ENCODE measurements at regions not wholly inside any gene's neighbourhood (a gene's known extent, or its start where the extent isn't known, plus 50 kb on each side); places are given as distances from the start of the nearest gene placed in this dataset.

- no peak overlapping the region for H3K4me3 ChIP-seq
- H3K27ac ChIP-seq, result no peak overlapping the region
- TF ChIP-seq, protein P1, sequence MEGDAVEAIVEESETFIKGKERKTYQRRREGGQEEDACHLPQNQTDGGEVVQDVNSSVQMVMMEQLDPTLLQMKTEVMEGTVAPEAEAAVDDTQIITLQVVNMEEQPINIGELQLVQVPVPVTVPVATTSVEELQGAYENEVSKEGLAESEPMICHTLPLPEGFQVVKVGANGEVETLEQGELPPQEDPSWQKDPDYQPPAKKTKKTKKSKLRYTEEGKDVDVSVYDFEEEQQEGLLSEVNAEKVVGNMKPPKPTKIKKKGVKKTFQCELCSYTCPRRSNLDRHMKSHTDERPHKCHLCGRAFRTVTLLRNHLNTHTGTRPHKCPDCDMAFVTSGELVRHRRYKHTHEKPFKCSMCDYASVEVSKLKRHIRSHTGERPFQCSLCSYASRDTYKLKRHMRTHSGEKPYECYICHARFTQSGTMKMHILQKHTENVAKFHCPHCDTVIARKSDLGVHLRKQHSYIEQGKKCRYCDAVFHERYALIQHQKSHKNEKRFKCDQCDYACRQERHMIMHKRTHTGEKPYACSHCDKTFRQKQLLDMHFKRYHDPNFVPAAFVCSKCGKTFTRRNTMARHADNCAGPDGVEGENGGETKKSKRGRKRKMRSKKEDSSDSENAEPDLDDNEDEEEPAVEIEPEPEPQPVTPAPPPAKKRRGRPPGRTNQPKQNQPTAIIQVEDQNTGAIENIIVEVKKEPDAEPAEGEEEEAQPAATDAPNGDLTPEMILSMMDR (IDR thresholded peaks at IDR 0.05), result no peak
- no peak for DNase-seq (ENCODE audit: low spot score)
These were observed 50.7 kb upstream of the ARHGAP32 start for GRCh38 chr11:129242855-129243254.

All from coronary artery (tissue), 2 donors.